Activated CD4-positive, alpha-beta T cell treated with anti-CD3 and anti-CD28 coated beads, Interleukin-10, Interleukin-2, amounts not matched to agents 100 ng/mL and 50 ng/mL, durations not matched to agents 16 hours and 8 hours (primary cell): ENCODE measurements at regions not wholly inside any gene's neighbourhood (a gene's known extent, or its start where the extent isn't known, plus 50 kb on each side); places are given as distances from the start of the nearest gene placed in this dataset.

Experiments used
- DNase-seq: peaks from one replicate; pipeline ENCODE4 v3.0.0-alpha.2; 2020

DNA sequence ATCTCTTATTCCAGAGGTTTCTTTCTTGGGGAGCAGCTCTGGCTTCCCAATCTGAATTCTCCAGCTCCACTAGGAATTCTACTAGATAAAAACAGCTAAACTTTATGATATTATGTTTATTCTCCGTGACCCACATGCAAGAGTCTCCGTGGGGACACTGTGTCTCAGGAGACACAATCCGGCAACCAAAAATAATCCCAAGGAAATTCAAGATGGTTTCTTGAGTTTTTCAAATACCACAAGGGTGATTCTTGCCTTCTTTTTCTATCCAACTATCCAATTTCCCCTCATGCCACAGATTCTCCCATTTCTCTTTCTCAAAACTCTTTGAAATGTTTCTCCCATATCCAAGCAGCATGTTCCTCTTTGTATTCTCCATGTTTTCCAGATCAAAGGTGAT lies 103.1 kb downstream of the FAS start:
- DNase-seq: no peak

DNA sequence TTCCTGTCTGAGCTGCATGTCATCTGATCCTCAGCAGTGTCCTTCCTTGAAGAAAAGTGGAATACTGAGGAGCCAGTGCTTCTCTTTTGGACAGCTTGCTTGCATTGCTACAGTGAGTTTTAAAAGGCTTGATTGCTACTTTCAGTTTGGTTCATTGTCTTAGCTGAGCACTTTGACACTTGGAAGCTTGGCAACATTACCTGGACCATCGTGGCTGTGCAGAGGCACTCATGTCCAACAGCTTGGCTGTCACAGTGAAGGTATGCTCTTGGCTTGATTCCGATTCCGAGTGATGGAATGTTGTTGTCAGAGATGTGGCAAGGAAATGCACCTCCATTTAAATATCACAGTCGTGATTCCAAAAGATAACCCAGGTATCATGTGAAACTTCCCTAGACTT lies 102.4 kb downstream of the FAS start:
- DNase-seq: no peak

DNA sequence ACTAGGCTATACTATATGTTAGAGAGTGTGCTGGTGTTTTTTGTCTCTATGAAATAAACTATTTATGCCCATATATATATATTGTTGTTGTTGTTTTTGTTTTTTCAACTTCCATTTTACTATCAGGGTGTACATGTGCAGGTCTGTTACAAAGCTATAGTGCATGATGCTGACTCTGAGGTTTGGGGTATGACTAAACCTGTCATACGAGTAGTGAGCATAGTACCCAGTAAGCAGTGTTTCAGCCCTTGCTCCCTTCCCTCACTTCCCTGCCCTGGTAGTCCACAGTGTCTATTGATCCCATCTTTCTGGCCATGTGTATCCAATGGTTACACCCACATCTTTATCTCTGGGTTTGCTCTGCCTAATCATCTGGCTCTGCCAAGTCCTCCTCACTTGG lies 101.8 kb downstream of the FAS start:
- DNase-seq: peak; percentile 20

DNA sequence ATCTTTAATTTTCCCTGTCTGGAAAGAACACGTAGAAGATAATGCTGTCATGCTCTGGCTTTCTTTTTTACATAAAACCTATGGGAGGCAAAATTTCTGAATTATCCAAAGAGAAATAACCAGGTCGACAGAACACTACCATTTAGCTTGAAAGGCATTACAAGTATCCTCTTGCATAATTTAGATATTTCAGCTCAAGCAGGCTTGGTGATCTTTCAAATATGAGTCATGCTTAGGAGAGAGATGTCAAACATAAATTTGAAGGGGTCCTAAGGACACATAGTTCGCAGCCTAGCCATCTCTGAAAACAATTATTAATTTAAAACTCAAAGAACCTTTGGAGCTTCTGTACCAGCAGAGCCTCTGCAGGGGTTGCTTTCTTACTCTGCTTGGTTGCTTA lies 100.9 kb downstream of the FAS start:
- no peak for DNase-seq

DNA sequence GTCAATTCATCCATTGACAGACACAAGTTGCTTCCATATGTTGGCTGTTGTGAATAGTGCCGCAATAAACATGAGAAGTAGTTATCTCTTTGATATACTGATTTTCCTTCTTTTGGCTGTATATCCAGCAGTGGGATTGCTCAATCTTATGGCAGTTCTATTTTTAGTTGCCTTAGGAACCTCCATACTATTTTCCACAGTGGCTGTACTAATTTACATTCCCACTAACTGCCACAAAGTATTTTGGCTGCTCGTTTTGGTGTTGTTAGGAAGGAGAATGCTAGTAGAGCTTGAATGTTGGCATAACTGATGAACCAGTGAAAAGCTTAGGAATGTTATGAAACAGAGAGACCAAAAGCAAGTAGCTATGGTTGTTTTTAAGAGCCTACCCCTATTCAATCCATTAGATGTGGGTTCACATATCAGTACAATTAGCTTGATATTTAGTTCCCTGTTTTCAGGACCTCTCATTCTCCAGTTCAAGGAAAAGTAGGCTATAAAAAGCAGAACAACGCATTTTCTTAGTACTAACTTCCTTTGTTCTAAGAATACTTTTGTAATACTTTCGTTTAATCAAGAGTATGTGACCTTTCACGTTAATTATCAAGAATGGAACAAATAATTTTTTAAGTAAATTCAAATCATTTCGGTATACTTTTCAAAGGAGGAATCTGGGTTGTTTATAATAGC lies 100.3 kb downstream of the FAS start:
- no peak for DNase-seq

DNA sequence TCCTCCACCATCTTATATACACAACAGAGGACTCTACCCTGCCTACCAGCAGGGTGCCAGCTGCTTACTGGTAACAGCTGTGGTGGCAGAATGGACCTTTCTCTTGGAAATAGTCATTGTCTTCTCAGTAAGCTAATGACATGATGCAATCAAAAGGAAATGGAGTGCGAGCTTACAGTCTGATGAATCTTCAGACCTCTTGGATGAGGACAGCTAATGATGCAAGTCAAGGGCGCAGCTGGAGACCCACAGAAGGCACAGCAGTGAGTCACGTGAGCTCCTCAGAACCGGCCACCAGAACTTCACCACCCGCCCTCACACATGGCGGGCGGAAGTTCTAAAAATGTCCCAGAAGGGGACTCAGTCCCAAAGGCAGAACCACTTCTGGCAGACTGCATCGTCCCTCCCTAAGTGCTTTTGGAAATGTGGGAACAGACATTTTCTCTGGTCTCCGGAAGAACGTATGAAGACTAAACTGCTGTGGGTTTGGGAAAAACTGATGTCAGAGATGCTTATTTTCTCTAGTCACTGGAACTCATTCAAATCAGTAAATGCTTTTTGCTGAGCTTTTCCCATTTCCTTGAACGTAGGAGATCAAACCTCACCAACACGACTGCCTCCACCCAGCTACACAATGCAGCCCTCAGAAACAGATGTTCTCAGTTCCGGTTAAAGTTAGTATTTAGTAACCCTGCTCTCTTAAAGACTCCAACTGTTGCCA lies 96.4 kb downstream of the FAS start:
- DNase-seq: peak; percentile 46

DNA sequence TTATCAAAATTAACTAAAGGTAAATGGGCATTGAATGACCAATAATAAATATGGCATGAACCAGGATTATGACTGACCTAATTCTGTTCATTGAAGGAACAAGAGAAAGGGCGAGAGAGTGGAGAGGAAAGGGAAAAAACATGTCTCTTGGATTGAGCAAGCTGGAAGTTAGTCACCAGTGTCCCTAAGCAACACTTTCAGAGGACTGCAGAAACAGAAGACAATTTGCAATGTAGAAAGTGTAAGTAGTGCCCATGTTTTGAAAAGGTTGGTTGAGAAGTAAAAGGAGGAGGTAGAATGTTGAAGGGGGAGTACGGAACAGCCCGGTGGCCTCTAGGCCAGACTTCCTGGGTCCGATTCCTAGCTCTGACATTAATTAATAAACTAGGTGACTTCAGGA lies 94.6 kb downstream of the FAS start:
- DNase-seq: no peak

DNA sequence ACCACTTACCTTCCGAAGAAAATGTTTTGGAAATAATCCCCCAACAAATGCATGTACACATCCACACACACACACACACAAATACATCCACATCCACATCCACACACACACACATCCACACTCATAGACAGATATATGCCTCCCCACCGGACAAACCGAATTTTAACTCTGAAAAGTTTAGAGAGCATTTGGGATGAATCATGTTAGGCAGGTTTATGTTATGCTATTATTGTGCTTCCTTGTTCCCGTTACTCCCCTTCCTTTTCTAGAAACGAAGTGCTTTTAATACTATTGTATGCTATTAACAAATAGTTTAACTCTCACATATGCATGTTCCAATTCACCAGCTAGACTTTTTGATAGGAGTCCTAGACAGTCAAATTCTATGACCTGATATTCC lies 91.5 kb downstream of the FAS start:
- DNase-seq: no peak

DNA sequence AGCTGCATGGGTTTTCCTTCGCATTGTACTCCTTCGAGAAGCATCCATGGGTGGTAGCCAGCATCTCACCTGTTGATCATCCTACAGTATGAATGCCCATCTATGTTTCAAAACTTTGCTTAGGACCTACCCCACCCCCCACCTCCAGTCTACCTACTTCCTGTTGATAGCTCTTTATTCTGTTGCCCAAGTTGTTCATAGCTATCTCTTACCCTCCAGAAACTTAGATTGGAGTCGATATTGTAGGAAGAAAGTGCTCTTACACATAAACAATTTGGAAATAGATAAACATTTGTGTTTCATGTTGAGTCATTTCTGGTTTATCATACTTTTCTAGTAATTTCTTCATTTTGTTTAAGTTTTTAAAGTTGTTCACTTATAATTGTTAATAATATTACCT lies 90.1 kb downstream of the FAS start:
- no peak for DNase-seq

DNA sequence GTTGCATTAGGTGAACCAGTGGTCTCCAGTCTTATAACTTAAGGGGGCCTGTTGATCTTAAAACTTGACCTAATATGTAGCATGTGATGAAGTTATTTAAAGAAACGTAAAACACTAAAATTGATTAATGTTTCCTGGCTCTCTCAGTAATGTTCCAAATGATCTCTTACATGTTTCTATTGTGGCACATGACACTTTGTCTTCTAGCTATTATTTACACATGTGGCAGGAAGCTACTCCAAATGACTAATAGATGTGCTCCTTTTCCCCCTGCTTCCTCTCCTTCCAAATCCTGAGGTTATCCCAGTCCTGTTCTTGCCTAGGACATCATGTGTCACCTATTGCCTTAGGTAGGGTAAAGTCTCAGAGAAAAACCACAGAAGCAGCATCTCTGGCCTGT lies 89.4 kb downstream of the FAS start:
- no peak for DNase-seq

DNA sequence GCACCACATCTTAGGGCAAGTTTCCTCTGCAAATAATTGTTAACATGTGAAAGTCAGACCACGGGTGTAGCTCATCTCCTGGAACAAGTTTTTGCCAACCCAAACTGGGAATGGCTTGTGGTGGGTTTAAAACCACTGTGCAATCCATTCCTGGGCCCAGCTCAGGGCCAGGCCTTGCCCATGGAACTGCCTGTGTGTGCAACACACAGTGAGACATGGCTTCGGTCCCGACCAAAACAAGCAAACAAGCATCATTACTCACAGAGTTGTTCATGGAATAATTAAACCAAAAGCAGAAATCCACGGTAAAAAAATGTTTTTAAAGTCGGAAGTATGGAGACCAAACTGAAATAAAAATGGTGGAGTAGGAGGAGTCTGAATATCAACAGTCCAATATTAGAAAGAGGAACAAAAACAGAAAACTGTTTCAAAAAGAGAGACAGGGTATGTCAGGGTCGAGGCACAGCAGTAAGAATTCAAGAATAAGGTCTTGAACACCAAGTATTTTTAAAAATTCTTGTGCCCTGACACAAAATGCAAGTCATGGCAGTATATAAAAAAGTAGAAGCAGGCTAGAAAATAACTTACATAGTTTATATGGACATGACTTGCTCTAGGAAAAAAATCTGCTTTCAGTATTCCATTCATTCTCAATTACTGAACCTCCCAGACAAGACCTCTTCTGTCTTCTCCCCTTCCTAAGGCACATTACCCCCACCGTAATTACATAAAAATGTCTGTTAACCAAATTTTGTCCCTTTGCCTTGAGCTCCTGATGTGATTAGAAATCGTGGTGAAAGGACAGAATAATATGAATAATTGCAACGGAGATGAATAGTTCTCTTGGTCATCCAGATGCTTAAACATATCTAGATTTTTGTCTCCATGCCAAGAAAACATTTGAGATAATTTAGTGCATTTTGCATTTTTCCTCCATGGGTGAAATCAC lies 88.4 kb downstream of the FAS start:
- DNase-seq: no peak

DNA sequence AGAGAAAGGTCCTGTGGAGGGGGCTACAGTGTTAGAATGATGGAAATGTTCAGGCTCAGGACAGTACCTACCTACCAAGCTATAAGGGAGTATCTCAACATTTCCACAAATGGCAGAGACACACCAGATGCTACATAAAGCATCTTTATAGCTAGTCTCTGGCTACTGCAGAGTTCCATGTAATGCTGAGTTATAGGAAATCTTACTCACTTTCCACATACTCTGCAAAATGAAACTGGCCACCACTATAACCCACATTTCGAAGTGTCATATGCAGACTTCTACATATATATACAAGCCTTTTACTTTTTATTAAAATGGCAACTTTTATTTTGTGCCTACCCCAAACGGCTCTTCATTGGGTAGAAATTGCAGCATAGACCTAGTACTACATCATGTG lies 85.5 kb downstream of the FAS start:
- DNase-seq: peak; percentile 23

DNA sequence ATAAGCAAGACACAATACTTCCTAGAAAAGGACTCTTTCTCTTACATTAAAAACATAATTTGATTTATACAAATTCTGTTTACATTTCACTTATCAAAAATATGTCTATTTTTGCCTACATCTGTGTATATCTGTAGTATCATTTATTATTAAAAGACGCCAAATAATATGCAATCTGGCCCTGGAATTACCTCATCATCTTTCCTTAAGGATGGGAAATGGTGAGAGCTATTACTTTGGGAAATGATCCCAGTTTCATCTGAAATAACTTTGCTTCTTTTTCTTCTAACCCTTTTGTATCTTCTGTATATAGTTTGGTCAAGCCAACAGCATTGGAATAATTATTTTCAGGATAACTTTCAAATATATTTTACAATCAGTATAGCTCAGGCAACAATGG lies 85.0 kb downstream of the FAS start:
- DNase-seq: no peak

DNA sequence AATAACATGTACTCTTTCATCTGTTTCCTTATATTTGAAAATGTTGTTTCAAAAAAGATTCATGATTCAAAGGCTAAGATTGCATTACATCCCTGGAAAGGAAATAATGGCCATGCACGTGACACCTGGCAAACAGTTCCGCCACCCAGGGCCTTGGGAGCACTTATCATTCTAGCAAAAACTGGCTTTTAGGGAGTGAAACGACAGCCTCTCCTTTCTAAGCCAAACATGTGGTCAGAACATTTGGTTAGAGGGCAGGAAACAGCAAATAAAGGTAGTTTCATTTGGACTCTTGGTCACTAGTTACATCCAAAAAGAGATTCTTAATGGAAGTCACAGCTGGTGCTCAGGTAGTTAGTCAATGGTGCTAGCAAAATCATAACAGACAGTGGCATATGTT lies 83.5 kb downstream of the FAS start:
- DNase-seq: no peak

DNA sequence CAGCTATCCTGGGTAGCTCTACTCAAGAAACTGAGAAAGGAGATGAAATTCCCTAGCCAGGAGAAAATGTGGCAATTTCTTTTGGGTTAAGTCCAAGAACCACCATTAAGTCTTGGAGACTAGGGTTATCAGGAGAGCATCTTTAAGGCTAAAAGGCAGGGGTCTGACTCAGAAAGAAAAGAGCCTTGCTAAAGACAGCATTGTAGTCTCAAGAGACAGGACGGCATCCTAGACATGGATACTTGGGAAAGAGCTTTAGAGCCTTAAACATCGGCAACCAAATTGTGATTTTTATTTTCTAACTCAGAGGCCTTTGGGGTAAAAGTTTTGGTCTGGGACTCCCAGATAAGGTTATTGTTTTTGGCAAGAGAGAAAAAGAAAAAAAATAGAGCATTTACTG lies 83.1 kb downstream of the FAS start:
- DNase-seq: no peak

DNA sequence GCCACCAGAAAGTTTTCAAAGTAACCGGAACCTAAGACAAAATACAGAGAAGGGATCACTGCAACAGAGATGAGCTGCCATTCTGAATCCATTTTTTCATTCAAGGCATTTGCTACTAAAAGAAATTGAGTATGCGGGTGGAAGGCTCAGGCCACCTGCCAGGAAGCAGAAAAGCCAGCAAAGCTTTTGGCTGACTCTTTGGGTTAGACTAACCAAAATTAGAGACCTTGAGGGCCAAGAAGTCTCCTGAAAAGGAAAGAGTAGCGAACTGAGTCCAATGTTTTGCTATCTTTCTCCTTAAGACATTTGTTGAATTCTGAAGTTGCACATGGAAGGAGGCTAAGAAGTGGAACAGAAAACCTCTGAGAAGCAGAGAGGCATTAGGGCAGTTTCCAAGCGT lies 79.0 kb downstream of the FAS start:
- no peak for DNase-seq
